ENCODE measurements at regions not wholly inside any gene's neighbourhood (a gene's known extent, or its start where the extent isn't known, plus 50 kb on each side); places are given as distances from the start of the nearest gene placed in this dataset.

- H3K4me1 ChIP-seq (ENCODE audit: low read length), result no peaks in the 10 kb centered on the region
- H3K79me2 ChIP-seq (ENCODE audit: low read length), result no peaks in the 10 kb centered on the region
- no peak overlapping the region for H3K4me2 ChIP-seq (ENCODE audit: low read depth, low read length)
- H3K9me3 ChIP-seq (replicated peaks; ENCODE audit: insufficient read depth, low read length), result no peaks in the 10 kb centered on the region
- no peak overlapping the region for H3K27ac ChIP-seq (ENCODE audit: low read length)
- no peaks in the 10 kb centered on the region for H3F3A ChIP-seq (ENCODE audit: insufficient read depth, low read length)
- no peak overlapping the region for H3K9ac ChIP-seq (ENCODE audit: low read length)
- no peaks in the 10 kb centered on the region for H3K36me3 ChIP-seq (replicated peaks; ENCODE audit: insufficient read depth, low read length)
- H3K4me3 ChIP-seq (ENCODE audit: low read length), result no peak overlapping the region
- H3K9me2 ChIP-seq (replicated peaks; ENCODE audit: insufficient read depth, low read length), result no peaks in the 10 kb centered on the region
- no peak for TF ChIP-seq EZH2phosphoT487 (IDR thresholded peaks at IDR 0.05; ENCODE audit: low read length)
- TF ChIP-seq, protein P1, sequence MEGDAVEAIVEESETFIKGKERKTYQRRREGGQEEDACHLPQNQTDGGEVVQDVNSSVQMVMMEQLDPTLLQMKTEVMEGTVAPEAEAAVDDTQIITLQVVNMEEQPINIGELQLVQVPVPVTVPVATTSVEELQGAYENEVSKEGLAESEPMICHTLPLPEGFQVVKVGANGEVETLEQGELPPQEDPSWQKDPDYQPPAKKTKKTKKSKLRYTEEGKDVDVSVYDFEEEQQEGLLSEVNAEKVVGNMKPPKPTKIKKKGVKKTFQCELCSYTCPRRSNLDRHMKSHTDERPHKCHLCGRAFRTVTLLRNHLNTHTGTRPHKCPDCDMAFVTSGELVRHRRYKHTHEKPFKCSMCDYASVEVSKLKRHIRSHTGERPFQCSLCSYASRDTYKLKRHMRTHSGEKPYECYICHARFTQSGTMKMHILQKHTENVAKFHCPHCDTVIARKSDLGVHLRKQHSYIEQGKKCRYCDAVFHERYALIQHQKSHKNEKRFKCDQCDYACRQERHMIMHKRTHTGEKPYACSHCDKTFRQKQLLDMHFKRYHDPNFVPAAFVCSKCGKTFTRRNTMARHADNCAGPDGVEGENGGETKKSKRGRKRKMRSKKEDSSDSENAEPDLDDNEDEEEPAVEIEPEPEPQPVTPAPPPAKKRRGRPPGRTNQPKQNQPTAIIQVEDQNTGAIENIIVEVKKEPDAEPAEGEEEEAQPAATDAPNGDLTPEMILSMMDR (IDR thresholded peaks at IDR 0.05; ENCODE audit: low read length), result peak; percentile 82
- TF ChIP-seq EZH2 (optimal IDR thresholded peaks at IDR 0.05; ENCODE audit: low read depth, low read length), result no peak
- H3K27me3 ChIP-seq (replicated peaks; ENCODE audit: insufficient read depth, low read length), result no peaks in the 10 kb centered on the region
- DNase-seq, result peak; percentile 51
- H2AFZ ChIP-seq (ENCODE audit: low read length), result no peak overlapping the region
- H4K20me1 ChIP-seq (ENCODE audit: insufficient read depth, low read length), result no peaks in the 10 kb centered on the region
Observed at GRCh38 chr15:94576889-94577533, 345.6 kb downstream of the MCTP2 start.

DNA sequence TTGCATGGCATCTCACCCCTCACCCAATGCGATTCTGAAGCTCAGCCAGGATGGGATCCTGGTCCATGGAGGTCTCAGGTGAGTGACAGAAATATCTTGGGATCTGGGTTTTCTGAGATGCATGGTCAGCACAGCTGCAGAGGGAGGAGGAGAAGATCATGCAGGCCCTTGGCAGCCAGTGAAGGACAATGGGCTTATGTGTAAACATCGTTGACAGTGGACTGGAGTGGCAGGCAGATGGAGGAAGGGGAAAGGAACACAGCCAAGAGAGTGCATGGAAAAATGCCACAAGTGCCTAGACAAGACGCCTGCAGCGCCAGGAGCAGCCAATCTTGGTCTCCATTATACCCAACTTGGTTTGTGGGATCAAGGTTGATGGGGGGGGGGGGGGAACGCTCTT, 347.9 kb downstream of the MCTP2 start:
- H3K9ac ChIP-seq (ENCODE audit: low read length), result no peak overlapping the region
- H3K9me3 ChIP-seq (replicated peaks; ENCODE audit: insufficient read depth, low read length), result no peaks in the 10 kb centered on the region
- no peaks in the 10 kb centered on the region for H3K9me2 ChIP-seq (replicated peaks; ENCODE audit: insufficient read depth, low read length)
- no peaks in the 10 kb centered on the region for H3K27me3 ChIP-seq (replicated peaks; ENCODE audit: insufficient read depth, low read length)
- no peak overlapping the region for H3K4me2 ChIP-seq (ENCODE audit: low read depth, low read length)
- no peaks in the 10 kb centered on the region for H4K20me1 ChIP-seq (ENCODE audit: insufficient read depth, low read length)
- no peak overlapping the region for H2AFZ ChIP-seq (ENCODE audit: low read length)
- no peaks in the 10 kb centered on the region for H3K36me3 ChIP-seq (replicated peaks; ENCODE audit: insufficient read depth, low read length)
- H3K4me3 ChIP-seq (ENCODE audit: low read length), result no peak overlapping the region
- H3K4me1 ChIP-seq (ENCODE audit: low read length), result no peaks in the 10 kb centered on the region
- H3F3A ChIP-seq (ENCODE audit: insufficient read depth, low read length), result no peaks in the 10 kb centered on the region
- DNase-seq, result no peak
- H3K79me2 ChIP-seq (ENCODE audit: low read length), result no peaks in the 10 kb centered on the region
- H3K27ac ChIP-seq (ENCODE audit: low read length), result no peak overlapping the region
- TF ChIP-seq, protein P1 (IDR thresholded peaks at IDR 0.05; ENCODE audit: low read length), result no peak
- TF ChIP-seq EZH2phosphoT487 (IDR thresholded peaks at IDR 0.05; ENCODE audit: low read length) (no peak), EZH2 (optimal IDR thresholded peaks at IDR 0.05; ENCODE audit: low read depth, low read length) (no peak)

DNA sequence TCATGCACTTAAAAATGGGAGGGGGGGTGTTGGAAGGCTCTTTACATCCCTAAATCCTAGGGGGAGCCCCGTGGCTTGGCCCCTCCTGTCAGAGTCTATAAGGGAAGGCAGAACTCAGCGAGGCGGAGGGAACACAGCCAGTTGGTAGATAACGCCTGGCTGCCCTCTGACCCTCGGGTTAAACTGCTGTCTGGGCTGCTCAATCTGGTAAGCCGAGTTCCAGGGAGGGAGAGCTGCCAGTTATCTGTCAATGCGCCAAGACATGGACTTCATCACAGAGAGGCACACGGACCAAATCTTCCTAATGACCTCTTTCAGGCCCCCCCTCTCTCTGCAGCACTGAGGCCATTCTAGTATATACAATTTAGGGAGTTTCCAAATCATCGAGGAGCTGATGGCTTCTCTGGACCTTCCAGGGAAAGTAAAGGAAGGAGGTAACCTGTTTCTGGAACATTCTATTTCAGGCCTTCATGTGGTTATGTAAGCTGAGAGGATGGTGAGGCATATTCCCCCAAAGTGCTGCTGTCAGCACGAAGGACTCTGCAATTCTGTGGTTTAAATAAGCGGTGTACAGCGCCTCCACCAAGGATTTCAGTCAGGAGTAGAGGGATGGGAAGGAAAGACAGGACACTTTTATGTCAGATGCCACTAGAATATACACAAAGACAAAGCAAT, 349.0 kb downstream of the MCTP2 start:
- Histone ChIP-seq H3K36me3 (replicated peaks; ENCODE audit: insufficient read depth, low read length) (no peaks in the 10 kb centered on the region), H3K4me3 (ENCODE audit: low read length) (no peak overlapping the region), H3K9me3 (replicated peaks; ENCODE audit: insufficient read depth, low read length) (no peaks in the 10 kb centered on the region), H3K4me1 (ENCODE audit: low read length) (no peaks in the 10 kb centered on the region), H2AFZ (ENCODE audit: low read length) (no peak overlapping the region), H3K4me2 (ENCODE audit: low read depth, low read length) (no peak overlapping the region), H3F3A (ENCODE audit: insufficient read depth, low read length) (no peaks in the 10 kb centered on the region), H3K79me2 (ENCODE audit: low read length) (no peaks in the 10 kb centered on the region), H3K9me2 (replicated peaks; ENCODE audit: insufficient read depth, low read length) (no peaks in the 10 kb centered on the region), H4K20me1 (ENCODE audit: insufficient read depth, low read length) (no peaks in the 10 kb centered on the region), H3K27me3 (replicated peaks; ENCODE audit: insufficient read depth, low read length) (no peaks in the 10 kb centered on the region), H3K27ac (ENCODE audit: low read length) (no peak overlapping the region), H3K9ac (ENCODE audit: low read length) (no peak overlapping the region)
- no peak for DNase-seq
- TF ChIP-seq EZH2phosphoT487 (IDR thresholded peaks at IDR 0.05; ENCODE audit: low read length), result no peak
- no peak for TF ChIP-seq EZH2 (optimal IDR thresholded peaks at IDR 0.05; ENCODE audit: low read depth, low read length)
- TF ChIP-seq, protein P1 (IDR thresholded peaks at IDR 0.05; ENCODE audit: low read length), result no peak

Measured in MM.1S (cell line).